ENCODE measurements at regions not wholly inside any gene's neighbourhood (a gene's known extent, or its start where the extent isn't known, plus 50 kb on each side); places are given as distances from the start of the nearest gene placed in this dataset.

DNA sequence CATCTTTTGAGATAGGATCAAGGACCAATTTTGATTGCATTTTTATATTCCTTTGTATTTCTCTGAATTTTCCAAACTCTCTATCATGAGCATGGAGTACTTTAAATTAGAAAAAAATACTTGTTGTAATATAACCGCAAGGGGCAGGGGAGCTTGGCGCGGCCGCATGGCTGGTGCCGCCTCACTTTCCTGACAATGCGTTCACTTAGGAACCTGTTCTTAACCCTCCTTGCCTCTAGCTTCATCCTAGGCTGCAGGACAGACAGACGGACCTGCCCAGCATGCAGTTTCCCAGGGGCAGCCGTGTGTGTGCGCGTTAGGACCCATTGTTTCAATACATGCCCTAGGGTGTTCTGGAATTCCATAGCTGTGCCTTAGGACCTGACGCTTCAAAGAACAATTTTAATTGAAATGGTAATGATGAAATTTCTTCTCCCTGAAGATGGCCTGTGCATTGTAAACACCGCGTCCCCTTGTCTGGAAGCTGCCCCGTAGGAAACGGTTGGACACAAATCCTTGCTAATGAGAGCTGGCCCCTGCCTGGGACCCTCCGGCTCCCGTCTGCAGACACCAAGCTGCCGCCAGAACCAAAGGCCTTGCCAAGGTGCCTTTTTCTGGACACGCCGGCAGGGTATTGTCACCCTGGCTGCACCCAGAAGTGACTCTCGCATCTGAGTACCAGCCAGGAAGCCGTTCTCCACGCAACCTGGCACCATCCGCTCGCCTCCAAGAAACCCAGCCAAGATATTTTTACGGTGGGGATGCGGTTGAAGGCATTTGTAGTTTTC is 466.4 kb downstream of the NPHP4 start:
- no peak overlapping the region for H3K4me2 ChIP-seq (ENCODE audit: insufficient read depth, low read length)
- H4K20me1 ChIP-seq (ENCODE audit: insufficient read depth, low read length): no peaks in the 10 kb centered on the region
- no peaks in the 10 kb centered on the region for H3K79me2 ChIP-seq (ENCODE audit: insufficient read depth, low read length)
- DNase-seq (no peak), ATAC-seq (ENCODE audit: insufficient read depth, low read depth) (no peak)
- TF ChIP-seq, protein P1, sequence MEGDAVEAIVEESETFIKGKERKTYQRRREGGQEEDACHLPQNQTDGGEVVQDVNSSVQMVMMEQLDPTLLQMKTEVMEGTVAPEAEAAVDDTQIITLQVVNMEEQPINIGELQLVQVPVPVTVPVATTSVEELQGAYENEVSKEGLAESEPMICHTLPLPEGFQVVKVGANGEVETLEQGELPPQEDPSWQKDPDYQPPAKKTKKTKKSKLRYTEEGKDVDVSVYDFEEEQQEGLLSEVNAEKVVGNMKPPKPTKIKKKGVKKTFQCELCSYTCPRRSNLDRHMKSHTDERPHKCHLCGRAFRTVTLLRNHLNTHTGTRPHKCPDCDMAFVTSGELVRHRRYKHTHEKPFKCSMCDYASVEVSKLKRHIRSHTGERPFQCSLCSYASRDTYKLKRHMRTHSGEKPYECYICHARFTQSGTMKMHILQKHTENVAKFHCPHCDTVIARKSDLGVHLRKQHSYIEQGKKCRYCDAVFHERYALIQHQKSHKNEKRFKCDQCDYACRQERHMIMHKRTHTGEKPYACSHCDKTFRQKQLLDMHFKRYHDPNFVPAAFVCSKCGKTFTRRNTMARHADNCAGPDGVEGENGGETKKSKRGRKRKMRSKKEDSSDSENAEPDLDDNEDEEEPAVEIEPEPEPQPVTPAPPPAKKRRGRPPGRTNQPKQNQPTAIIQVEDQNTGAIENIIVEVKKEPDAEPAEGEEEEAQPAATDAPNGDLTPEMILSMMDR (IDR thresholded peaks at IDR 0.05; ENCODE audit: borderline replicate concordance, extremely low read depth, low read length, poor library complexity, severe bottlenecking): no peak
- TF ChIP-seq EZH2 (IDR thresholded peaks at IDR 0.05; ENCODE audit: borderline replicate concordance, low read depth, low read length, severe bottlenecking): no peak
- H2AFZ ChIP-seq (ENCODE audit: low read depth, low read length): no peak overlapping the region
- H3K27me3 ChIP-seq (ENCODE audit: insufficient read depth, low read length, poor library complexity): peaks cover 10% of the 10 kb centered on the region
- no peak overlapping the region for H3K27ac ChIP-seq (ENCODE audit: low read length)
- H3K9ac ChIP-seq (ENCODE audit: low read depth, low read length): no peak overlapping the region
- H3K36me3 ChIP-seq (ENCODE audit: insufficient read depth, low read length): no peaks in the 10 kb centered on the region
- no peaks in the 10 kb centered on the region for H3K4me1 ChIP-seq (ENCODE audit: insufficient read depth, low read length)
- no peaks in the 10 kb centered on the region for H3K9me3 ChIP-seq (ENCODE audit: insufficient read depth, low read length, severe bottlenecking)
- H3K4me3 ChIP-seq (ENCODE audit: low read depth in 1 of 2, low read length in 2 of 2): no peak overlapping the region

DNA sequence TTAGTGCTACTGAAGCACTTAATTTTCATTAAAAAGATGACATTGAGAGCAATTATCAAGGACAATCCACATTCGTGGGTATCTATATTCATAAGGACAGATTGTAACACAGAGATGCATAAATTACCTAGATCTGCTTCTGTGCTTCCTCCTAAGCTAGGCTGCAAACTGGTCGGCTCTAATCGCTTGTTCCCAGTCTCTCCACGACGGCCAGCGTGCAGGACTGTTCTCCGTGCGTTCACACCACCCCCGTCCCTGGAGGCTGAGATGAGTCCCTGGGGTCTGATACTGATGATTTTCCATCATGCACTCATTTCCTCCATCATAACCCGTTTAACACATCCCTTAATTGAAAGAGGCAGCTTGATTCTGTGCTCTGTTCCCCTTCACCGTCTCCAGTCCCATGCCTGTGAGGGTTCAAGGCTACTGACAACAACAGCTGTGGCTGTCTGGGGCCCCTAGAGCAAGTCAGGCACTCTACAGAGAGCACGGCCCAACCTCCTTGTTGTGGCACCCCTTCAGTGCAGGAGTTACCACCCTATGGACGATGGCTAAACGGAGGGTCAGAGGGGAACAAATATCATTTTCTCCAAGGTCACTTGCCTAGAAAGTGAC is 469.6 kb downstream of the NPHP4 start:
- Histone ChIP-seq H2AFZ (ENCODE audit: low read depth, low read length) (no peak overlapping the region), H3K79me2 (ENCODE audit: insufficient read depth, low read length) (no peaks in the 10 kb centered on the region), H3K9ac (ENCODE audit: low read depth, low read length) (no peak overlapping the region), H3K4me1 (ENCODE audit: insufficient read depth, low read length) (no peaks in the 10 kb centered on the region), H3K27ac (ENCODE audit: low read length) (no peak overlapping the region), H3K4me2 (ENCODE audit: insufficient read depth, low read length) (no peak overlapping the region), H3K36me3 (ENCODE audit: insufficient read depth, low read length) (no peaks in the 10 kb centered on the region), H3K4me3 (ENCODE audit: low read depth in 1 of 2, low read length in 2 of 2) (no peak overlapping the region), H3K27me3 (ENCODE audit: insufficient read depth, low read length, poor library complexity) (peaks cover 10% of the 10 kb centered on the region), H3K9me3 (ENCODE audit: insufficient read depth, low read length, severe bottlenecking) (no peaks in the 10 kb centered on the region), H4K20me1 (ENCODE audit: insufficient read depth, low read length) (no peaks in the 10 kb centered on the region)
- ATAC-seq (ENCODE audit: insufficient read depth, low read depth) (no peak), DNase-seq (no peak)
- no peak for TF ChIP-seq EZH2 (IDR thresholded peaks at IDR 0.05; ENCODE audit: borderline replicate concordance, low read depth, low read length, severe bottlenecking)
- TF ChIP-seq, protein P1 (IDR thresholded peaks at IDR 0.05; ENCODE audit: borderline replicate concordance, extremely low read depth, low read length, poor library complexity, severe bottlenecking): no peak

DNA sequence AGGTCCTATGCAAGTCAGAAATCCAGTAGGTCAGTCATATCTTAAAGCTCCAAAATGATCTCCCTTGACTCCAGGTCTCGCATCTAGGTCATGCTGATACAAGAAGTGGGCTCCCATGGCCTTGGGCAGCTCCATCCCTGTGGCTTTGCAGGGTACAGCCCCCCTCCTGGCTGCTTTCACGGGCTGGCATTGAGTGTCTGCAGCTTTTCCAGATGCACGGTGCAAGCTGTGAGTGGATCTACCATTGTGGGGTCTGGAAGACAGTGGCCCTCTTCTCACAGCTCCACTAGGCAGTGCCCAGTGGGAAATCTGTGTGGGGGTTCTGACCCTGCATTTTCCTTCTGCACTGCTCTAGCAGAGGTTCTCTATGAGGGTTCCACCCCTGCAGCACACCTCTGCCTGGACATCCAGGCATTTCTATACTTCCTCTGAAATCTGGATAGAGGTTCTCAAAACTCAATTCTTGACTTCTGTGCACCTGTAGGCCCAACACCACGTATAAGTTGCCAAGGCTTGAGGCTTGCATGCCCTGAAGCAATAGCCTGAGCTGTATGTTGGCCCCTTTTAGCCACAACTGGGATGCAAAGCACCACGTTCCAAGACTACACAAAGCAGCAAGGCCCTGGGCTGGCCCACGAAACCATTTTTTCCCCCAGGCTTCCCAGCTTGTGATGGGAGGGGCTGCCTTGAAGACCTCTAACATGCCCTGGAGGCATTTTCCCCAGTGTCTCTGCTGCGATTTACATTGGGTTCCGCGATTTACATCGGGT is 472.7 kb downstream of the NPHP4 start:
- Histone ChIP-seq H3K9me3 (ENCODE audit: insufficient read depth, low read length, severe bottlenecking) (no peaks in the 10 kb centered on the region), H3K27me3 (ENCODE audit: insufficient read depth, low read length, poor library complexity) (peaks cover 7% of the 10 kb centered on the region), H3K79me2 (ENCODE audit: insufficient read depth, low read length) (no peaks in the 10 kb centered on the region), H3K4me3 (ENCODE audit: low read depth in 1 of 2, low read length in 2 of 2) (no peak overlapping the region), H3K4me1 (ENCODE audit: insufficient read depth, low read length) (no peaks in the 10 kb centered on the region), H3K27ac (ENCODE audit: low read length) (no peak overlapping the region), H3K4me2 (ENCODE audit: insufficient read depth, low read length) (no peak overlapping the region), H2AFZ (ENCODE audit: low read depth, low read length) (no peak overlapping the region), H3K36me3 (ENCODE audit: insufficient read depth, low read length) (no peaks in the 10 kb centered on the region), H4K20me1 (ENCODE audit: insufficient read depth, low read length) (no peaks in the 10 kb centered on the region), H3K9ac (ENCODE audit: low read depth, low read length) (no peak overlapping the region)
- no peak for ATAC-seq (ENCODE audit: insufficient read depth, low read depth)
- no peak for DNase-seq
- TF ChIP-seq, protein P1 (IDR thresholded peaks at IDR 0.05; ENCODE audit: borderline replicate concordance, extremely low read depth, low read length, poor library complexity, severe bottlenecking): no peak
- no peak for TF ChIP-seq EZH2 (IDR thresholded peaks at IDR 0.05; ENCODE audit: borderline replicate concordance, low read depth, low read length, severe bottlenecking)
